ENCODE measurements at regions not wholly inside any gene's neighbourhood (a gene's known extent, or its start where the extent isn't known, plus 50 kb on each side); places are given as distances from the start of the nearest gene placed in this dataset.
"Not testable (repeated sequence)": the region's sequence is repeated elsewhere in the genome, so short reads cannot be mapped to it uniquely, and the experiment has no call there.

GRCh38 chr17:14582996-14583395 is 282.1 kb downstream of the HS3ST3B1 start:
- Histone ChIP-seq H3K9me3 (no peaks in the 10 kb centered on the region), H3K27me3 (no peaks in the 10 kb centered on the region), H3K4me1 (no peaks in the 10 kb centered on the region), H3K27ac (no peak overlapping the region), H3K36me3 (no peaks in the 10 kb centered on the region), H3K4me3 (no peak overlapping the region)
- DNase-seq (ENCODE audit: low spot score): no peak
- no peak for TF ChIP-seq CTCF (IDR thresholded peaks at IDR 0.05)

GRCh38 chr17:14581186-14581830 is 280.4 kb downstream of the HS3ST3B1 start:
- Histone ChIP-seq H3K27me3 (no peaks in the 10 kb centered on the region), H3K27ac (no peak overlapping the region), H3K9me3 (no peaks in the 10 kb centered on the region), H3K4me3 (no peak overlapping the region), H3K4me1 (no peaks in the 10 kb centered on the region), H3K36me3 (no peaks in the 10 kb centered on the region)
- DNase-seq (ENCODE audit: low spot score): no peak
- TF ChIP-seq CTCF (IDR thresholded peaks at IDR 0.05): no peak

- DNase-seq (ENCODE audit: low spot score): no peak
- Histone ChIP-seq H3K9me3 (no peaks in the 10 kb centered on the region), H3K27ac (no peak overlapping the region), H3K4me3 (no peak overlapping the region), H3K27me3 (no peaks in the 10 kb centered on the region), H3K36me3 (no peaks in the 10 kb centered on the region), H3K4me1 (no peaks in the 10 kb centered on the region)
- no peak for TF ChIP-seq CTCF (IDR thresholded peaks at IDR 0.05)
These were observed 279.6 kb downstream of the HS3ST3B1 start for GRCh38 chr17:14580499-14580898.

GRCh38 chr17:14579716-14580115 is 278.8 kb downstream of the HS3ST3B1 start:
- no peaks in the 10 kb centered on the region for H3K4me1 ChIP-seq
- H3K27ac ChIP-seq: no peak overlapping the region
- H3K9me3 ChIP-seq: no peaks in the 10 kb centered on the region
- H3K36me3 ChIP-seq: no peaks in the 10 kb centered on the region
- no peaks in the 10 kb centered on the region for H3K27me3 ChIP-seq
- TF ChIP-seq CTCF (IDR thresholded peaks at IDR 0.05): no peak
- no peak overlapping the region for H3K4me3 ChIP-seq
- DNase-seq (ENCODE audit: low spot score): no peak

DNA sequence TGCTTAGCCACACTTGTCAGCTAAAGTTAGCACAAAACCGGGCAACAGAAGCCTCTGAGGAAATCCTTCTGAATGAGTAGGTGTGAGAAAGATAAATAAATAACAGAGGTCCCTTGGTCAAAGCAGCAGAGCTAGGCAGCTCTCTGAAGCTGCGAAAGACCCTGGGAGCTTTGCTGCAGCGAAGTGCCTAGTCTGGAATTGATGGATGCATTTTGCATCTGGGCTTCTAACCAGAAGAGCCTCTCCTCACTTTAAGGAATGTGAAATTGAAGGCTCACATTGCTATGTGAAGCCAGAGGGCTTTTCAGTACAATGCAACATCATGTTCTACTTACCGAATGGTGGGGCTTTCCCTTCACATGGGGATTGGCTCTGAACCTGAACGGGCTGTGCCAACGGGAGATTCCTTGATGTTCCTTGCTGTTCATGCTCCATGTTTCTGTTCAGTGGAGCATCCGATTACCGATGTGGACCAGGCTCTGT is 274.6 kb downstream of the HS3ST3B1 start:
- H3K4me1 ChIP-seq: no peaks in the 10 kb centered on the region
- no peaks in the 10 kb centered on the region for H3K27me3 ChIP-seq
- no peaks in the 10 kb centered on the region for H3K36me3 ChIP-seq
- H3K27ac ChIP-seq: no peak overlapping the region
- H3K9me3 ChIP-seq: no peaks in the 10 kb centered on the region
- no peak overlapping the region for H3K4me3 ChIP-seq
- TF ChIP-seq CTCF (IDR thresholded peaks at IDR 0.05): no peak
- DNase-seq (ENCODE audit: low spot score): no peak

- DNase-seq (ENCODE audit: low spot score); H3K9me3 ChIP-seq; H3K4me1 ChIP-seq; H3K4me3 ChIP-seq; H3K27ac ChIP-seq; H3K36me3 ChIP-seq; H3K27me3 ChIP-seq: not testable (repeated sequence)
These were observed 259.4 kb downstream of the HS3ST3B1 start for GRCh38 chr17:14560325-14560724.
